ENCODE measurements at regions not wholly inside any gene's neighbourhood (a gene's known extent, or its start where the extent isn't known, plus 50 kb on each side); places are given as distances from the start of the nearest gene placed in this dataset.

- DNase-seq (ENCODE audit: low read depth): no peak
- no peak for TF ChIP-seq CTCF (IDR thresholded peaks at IDR 0.05; ENCODE audit: control insufficient read depth, extremely low read depth, insufficient read depth)
- H3K4me3 ChIP-seq (ENCODE audit: low read depth, low read length): no peak overlapping the region
Observed at GRCh38 chr1:38285807-38286530, 239.4 kb upstream of the POU3F1 start.

GRCh38 chr1:38284953-38285352, 238.4 kb upstream of the POU3F1 start:
- no peak for TF ChIP-seq CTCF (IDR thresholded peaks at IDR 0.05; ENCODE audit: control insufficient read depth, extremely low read depth, insufficient read depth)

DNA sequence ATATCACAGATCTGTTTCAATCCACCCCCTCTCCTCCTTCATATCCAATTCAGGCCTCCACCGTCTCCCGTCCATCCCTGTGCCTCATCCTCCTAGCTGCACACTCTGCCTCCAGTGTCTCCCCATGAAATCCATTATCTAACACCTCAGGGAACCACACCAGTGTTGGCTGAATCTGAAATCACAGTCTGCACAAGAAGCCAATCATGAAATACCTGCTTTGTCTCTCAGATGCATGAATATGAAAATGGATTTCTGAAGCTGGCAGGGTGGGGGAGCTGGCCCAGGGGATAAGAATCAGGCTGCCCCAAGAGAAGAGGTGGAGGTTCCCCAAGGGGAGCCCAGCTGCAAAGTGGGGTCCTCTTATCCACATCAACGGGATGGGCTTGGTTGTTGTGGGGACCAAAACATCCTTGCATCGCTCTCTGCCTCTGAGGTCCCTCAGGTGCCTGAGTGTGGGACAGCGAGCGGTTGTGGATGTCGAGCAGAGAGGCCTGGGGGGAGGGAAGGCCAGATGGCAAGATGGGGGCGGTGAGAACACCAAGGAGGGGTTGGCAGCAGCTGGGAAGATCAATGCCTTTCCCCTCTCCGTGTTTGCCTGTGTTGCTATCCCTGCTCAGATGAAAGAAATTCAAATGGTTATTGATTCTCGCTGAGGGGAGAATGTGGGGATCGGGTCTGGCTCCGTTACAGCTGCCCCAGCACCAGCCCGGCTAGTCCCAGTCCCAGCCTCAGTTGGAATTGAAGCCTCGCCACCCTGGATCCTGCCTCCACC, 237.3 kb upstream of the POU3F1 start:
- no peak overlapping the region for H3K4me3 ChIP-seq (ENCODE audit: low read depth, low read length)
- no peak for DNase-seq (ENCODE audit: low read depth)
- TF ChIP-seq CTCF (IDR thresholded peaks at IDR 0.05; ENCODE audit: control insufficient read depth, extremely low read depth, insufficient read depth): no peak

More at GRCh38 chr1:38284953-38285352, 238.4 kb upstream of the POU3F1 start:
- no peak overlapping the region for H3K4me3 ChIP-seq (ENCODE audit: low read depth, low read length)
- DNase-seq (ENCODE audit: low read depth): no peak

DNA sequence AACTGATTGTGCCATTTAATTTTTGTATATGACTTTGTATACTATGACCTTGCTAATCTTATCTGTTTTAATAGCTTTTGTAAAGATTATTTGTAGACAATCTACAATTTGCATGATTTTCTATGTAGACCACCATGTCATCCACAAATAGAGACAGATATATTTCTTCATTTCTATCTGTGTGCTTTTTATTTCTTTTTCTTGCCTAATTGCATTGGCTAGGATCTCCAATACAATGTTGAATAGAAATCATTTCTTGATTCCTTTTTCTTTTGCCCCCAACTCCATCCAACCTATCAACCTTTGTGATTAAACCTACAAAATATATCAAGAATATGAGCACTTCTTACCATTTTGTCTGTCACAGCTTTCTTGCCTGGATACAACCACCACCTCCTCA, 232.6 kb upstream of the POU3F1 start:
- DNase-seq (ENCODE audit: low read depth): no peak
- no peak for TF ChIP-seq CTCF (IDR thresholded peaks at IDR 0.05; ENCODE audit: control insufficient read depth, extremely low read depth, insufficient read depth)
- H3K4me3 ChIP-seq (ENCODE audit: low read depth, low read length): no peak overlapping the region

DNA sequence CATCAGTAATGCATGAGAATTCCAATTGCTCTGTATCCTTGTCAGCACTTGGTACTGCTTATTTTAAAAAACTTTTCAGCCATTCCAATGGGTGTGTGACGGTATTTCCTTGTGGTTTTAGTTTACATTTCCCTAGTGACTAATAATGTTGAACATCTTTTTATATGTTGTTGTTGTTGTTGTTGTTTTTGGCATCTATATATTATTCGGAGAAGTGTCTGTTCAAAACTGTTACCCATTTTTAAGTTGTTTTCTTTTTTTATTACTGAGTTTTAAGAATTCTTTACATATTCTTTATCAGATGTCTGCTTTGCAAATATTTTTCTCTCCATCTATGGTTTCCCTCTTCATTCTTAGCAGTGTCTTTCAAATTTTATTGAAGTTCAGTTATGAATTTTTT, 231.1 kb upstream of the POU3F1 start:
- DNase-seq (ENCODE audit: low read depth): no peak
- TF ChIP-seq CTCF (IDR thresholded peaks at IDR 0.05; ENCODE audit: control insufficient read depth, extremely low read depth, insufficient read depth): no peak
- no peak overlapping the region for H3K4me3 ChIP-seq (ENCODE audit: low read depth, low read length)

- H3K4me3 ChIP-seq (ENCODE audit: low read depth, low read length): no peak overlapping the region
- no peak for TF ChIP-seq CTCF (IDR thresholded peaks at IDR 0.05; ENCODE audit: control insufficient read depth, extremely low read depth, insufficient read depth)
- DNase-seq (ENCODE audit: low read depth): no peak
Observed at GRCh38 chr1:38275960-38276359, 229.4 kb upstream of the POU3F1 start.
